ENCODE measurements at regions not wholly inside any gene's neighbourhood (a gene's known extent, or its start where the extent isn't known, plus 50 kb on each side); places are given as distances from the start of the nearest gene placed in this dataset.
"Not testable (repeated sequence)": the region's sequence is repeated elsewhere in the genome, so short reads cannot be mapped to it uniquely, and the experiment has no call there.

GRCh38 chr10:64363687-64364086 is 842.5 kb downstream of the REEP3 start:
- DNase-seq = no peak

GRCh38 chr10:64365663-64366062 is 844.5 kb downstream of the REEP3 start:
- no peak for DNase-seq

GRCh38 chr10:64368298-64368697 is 847.1 kb downstream of the REEP3 start:
- no peak for DNase-seq

GRCh38 chr10:64369885-64370773 is 848.9 kb downstream of the REEP3 start:
- DNase-seq = no peak

GRCh38 chr10:64374346-64374745 is 853.1 kb downstream of the REEP3 start:
- no peak for DNase-seq

GRCh38 chr10:64376167-64376566 is 855.0 kb downstream of the REEP3 start:
- DNase-seq = no peak

GRCh38 chr10:64379898-64380297 is 858.7 kb downstream of the REEP3 start:
- no peak for DNase-seq

- no peak for DNase-seq
Measured at GRCh38 chr10:64385355-64385754, 864.2 kb downstream of the REEP3 start.

- no peak for DNase-seq
Measured at GRCh38 chr10:64394744-64395143, 873.5 kb downstream of the REEP3 start.

GRCh38 chr10:64396105-64396708 is 875.0 kb downstream of the REEP3 start:
- no peak for DNase-seq

- DNase-seq = no peak
Measured at GRCh38 chr10:64397125-64397524, 875.9 kb downstream of the REEP3 start.

GRCh38 chr10:64408391-64409183 is 887.4 kb downstream of the REEP3 start:
- DNase-seq = no peak

- no peak for DNase-seq
Measured at GRCh38 chr10:64409349-64409748, 888.1 kb downstream of the REEP3 start.

- no peak for DNase-seq
Measured at GRCh38 chr10:64416011-64416410, 894.8 kb downstream of the REEP3 start.

GRCh38 chr10:64419461-64419860 is 898.3 kb downstream of the REEP3 start:
- no peak for DNase-seq

GRCh38 chr10:64426745-64427144 is 905.5 kb downstream of the REEP3 start:
- DNase-seq = no peak

GRCh38 chr10:64430690-64431323 is 909.6 kb downstream of the REEP3 start:
- no peak for DNase-seq

GRCh38 chr10:64441872-64442271 is 920.7 kb downstream of the REEP3 start:
- not testable (repeated sequence) for DNase-seq

- DNase-seq = no peak
Measured at GRCh38 chr10:64444163-64444562, 923.0 kb downstream of the REEP3 start.

- no peak for DNase-seq
Measured at GRCh38 chr10:64444564-64444963, 923.4 kb downstream of the REEP3 start.

- DNase-seq = no peak
Measured at GRCh38 chr10:64449603-64450002, 928.4 kb downstream of the REEP3 start.

GRCh38 chr10:64450312-64450711 is 929.1 kb downstream of the REEP3 start:
- no peak for DNase-seq

GRCh38 chr10:64454962-64455361 is 933.8 kb downstream of the REEP3 start:
- no peak for DNase-seq
